ENCODE measurements at regions not wholly inside any gene's neighbourhood (a gene's known extent, or its start where the extent isn't known, plus 50 kb on each side); places are given as distances from the start of the nearest gene placed in this dataset.

GRCh38 chr4:133982533-133983224, 218.9 kb downstream of the PABPC4L start:
- WGBS, 4 donors = 13 to 29% (median 20%) methylated on average over 1 of the region's 1 CpG
- Histone ChIP-seq H3K27ac (no peak overlapping the region), H3K36me3 (replicated peaks in 1 of 2) (no peaks in the 10 kb centered on the region), H3K4me3 (no peak overlapping the region), H3K4me1 (replicated peaks in 1 of 2) (no peaks in the 10 kb centered on the region), H3K27me3 (no peaks in the 10 kb centered on the region), H3K9me3 (replicated peaks in 1 of 3) (no peaks in the 10 kb centered on the region)
- no peak for DNase-seq
- intact Hi-C loops (cut with DNase I) = no loop called here
- no peak for TF ChIP-seq POLR2A (IDR thresholded peaks at IDR 0.05)
- TF ChIP-seq CTCF (IDR thresholded peaks at IDR 0.05) = no peak

GRCh38 chr4:133981327-133981726, 220.3 kb downstream of the PABPC4L start:
- TF ChIP-seq CTCF (IDR thresholded peaks at IDR 0.05) = no peak
- TF ChIP-seq POLR2A (IDR thresholded peaks at IDR 0.05) = no peak
- no peak for DNase-seq
- Histone ChIP-seq H3K4me3 (no peak overlapping the region), H3K27me3 (no peaks in the 10 kb centered on the region), H3K9me3 (replicated peaks in 1 of 3) (no peaks in the 10 kb centered on the region), H3K27ac (no peak overlapping the region), H3K36me3 (replicated peaks in 1 of 2) (no peaks in the 10 kb centered on the region), H3K4me1 (replicated peaks in 1 of 2) (no peaks in the 10 kb centered on the region)
- intact Hi-C loops (cut with DNase I) = no loop called here
- 82 to 89% (median 84%) methylated on average over 2 of the region's 2 CpGs for WGBS, 4 donors

GRCh38 chr4:133972586-133972985, 229.0 kb downstream of the PABPC4L start:
- TF ChIP-seq POLR2A (IDR thresholded peaks at IDR 0.05) (no peak), CTCF (IDR thresholded peaks at IDR 0.05) (no peak)
- Histone ChIP-seq H3K9me3 (replicated peaks in 1 of 3) (no peaks in the 10 kb centered on the region), H3K4me1 (replicated peaks in 1 of 2) (no peaks in the 10 kb centered on the region), H3K27ac (no peak overlapping the region), H3K36me3 (replicated peaks in 1 of 2) (no peaks in the 10 kb centered on the region), H3K4me3 (no peak overlapping the region), H3K27me3 (no peaks in the 10 kb centered on the region)
- WGBS, 4 donors = 69 to 77% (median 73%) methylated on average over 2 of the region's 2 CpGs
- DNase-seq = no peak
- intact Hi-C loops (cut with DNase I) = no loop called here

GRCh38 chr4:133969202-133969848, 232.3 kb downstream of the PABPC4L start:
- TF ChIP-seq POLR2A (IDR thresholded peaks at IDR 0.05) (no peak), CTCF (IDR thresholded peaks at IDR 0.05) (no peak)
- WGBS, 4 donors = 52 to 63% (median 59%) methylated on average over 4 of the region's 4 CpGs
- Histone ChIP-seq H3K27me3 (no peaks in the 10 kb centered on the region), H3K36me3 (replicated peaks in 1 of 2) (no peaks in the 10 kb centered on the region), H3K4me3 (no peak overlapping the region), H3K27ac (no peak overlapping the region), H3K9me3 (replicated peaks in 1 of 3) (no peaks in the 10 kb centered on the region), H3K4me1 (replicated peaks in 1 of 2) (no peaks in the 10 kb centered on the region)
- DNase-seq = peak in 4 of 7 donors; percentile 3 to 28 (median 18)
- intact Hi-C loops (cut with DNase I) = no loop called here

Data from adrenal gland (tissue), 9 donors.